ENCODE measurements at regions not wholly inside any gene's neighbourhood (a gene's known extent, or its start where the extent isn't known, plus 50 kb on each side); places are given as distances from the start of the nearest gene placed in this dataset.

- TF ChIP-seq, protein P1, sequence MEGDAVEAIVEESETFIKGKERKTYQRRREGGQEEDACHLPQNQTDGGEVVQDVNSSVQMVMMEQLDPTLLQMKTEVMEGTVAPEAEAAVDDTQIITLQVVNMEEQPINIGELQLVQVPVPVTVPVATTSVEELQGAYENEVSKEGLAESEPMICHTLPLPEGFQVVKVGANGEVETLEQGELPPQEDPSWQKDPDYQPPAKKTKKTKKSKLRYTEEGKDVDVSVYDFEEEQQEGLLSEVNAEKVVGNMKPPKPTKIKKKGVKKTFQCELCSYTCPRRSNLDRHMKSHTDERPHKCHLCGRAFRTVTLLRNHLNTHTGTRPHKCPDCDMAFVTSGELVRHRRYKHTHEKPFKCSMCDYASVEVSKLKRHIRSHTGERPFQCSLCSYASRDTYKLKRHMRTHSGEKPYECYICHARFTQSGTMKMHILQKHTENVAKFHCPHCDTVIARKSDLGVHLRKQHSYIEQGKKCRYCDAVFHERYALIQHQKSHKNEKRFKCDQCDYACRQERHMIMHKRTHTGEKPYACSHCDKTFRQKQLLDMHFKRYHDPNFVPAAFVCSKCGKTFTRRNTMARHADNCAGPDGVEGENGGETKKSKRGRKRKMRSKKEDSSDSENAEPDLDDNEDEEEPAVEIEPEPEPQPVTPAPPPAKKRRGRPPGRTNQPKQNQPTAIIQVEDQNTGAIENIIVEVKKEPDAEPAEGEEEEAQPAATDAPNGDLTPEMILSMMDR (IDR thresholded peaks at IDR 0.05), result no peak
- no peak for TF ChIP-seq POLR2A (IDR thresholded peaks at IDR 0.05)
Measured at GRCh38 chr5:57581222-57581621, 98.6 kb upstream of the ACTBL2 start.
